ENCODE measurements at regions not wholly inside any gene's neighbourhood (a gene's known extent, or its start where the extent isn't known, plus 50 kb on each side); places are given as distances from the start of the nearest gene placed in this dataset.

DNA sequence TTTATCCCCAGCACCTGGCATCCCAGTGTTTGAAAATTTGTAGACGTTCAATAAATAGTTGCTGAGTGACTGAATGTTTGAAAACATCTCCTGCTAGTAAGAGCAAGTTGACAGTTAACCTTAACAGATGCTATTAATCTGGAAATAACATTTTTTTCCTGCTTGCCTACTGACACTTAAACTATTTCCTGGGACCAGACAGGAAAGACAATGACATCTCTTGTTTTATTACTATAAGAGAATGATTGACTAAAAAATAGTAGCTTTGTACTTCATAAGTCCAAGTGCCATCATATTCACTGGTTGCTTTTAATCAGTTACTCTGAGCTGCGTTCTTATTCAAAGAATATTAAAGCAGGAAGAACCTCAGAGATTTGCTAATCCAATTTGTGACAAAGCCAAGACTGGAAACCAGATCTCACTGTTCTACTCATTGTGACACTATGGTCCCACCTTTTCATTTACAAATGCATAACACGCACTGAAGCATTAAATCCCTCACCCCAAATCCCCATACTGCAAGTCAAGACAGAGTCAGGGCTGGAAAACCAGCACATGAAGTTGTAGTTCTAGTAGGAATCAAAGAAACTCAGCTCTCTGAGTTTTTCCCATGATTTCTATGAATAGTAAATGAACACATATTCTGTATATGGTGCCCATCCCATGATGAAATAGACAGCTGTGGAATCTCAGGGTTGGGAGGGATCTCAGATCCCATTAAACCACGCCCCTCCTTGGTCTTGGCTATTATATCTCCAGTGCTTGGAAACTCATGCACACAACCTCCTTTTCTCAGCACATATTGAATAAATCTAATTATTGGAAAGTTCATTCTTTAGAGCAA, 212.7 kb upstream of the P2RY1 start:
- in situ Hi-C loops (cut with MboI), result no loop called here
- Histone ChIP-seq H3K36me3 (ENCODE audit: control insufficient read depth in 2 of 2, insufficient read depth in 2 of 2, low read length in 1 of 2) (no peaks in the 10 kb centered on the region), H3K27me3 (replicated peaks in 1 of 2; ENCODE audit: control insufficient read depth in 2 of 2, insufficient read depth in 2 of 2, low read length in 1 of 2) (no peaks in the 10 kb centered on the region), H3K79me2 (ENCODE audit: control insufficient read depth, insufficient read depth, low read length) (no peaks in the 10 kb centered on the region), H3K4me2 (ENCODE audit: control insufficient read depth, insufficient read depth) (no peak overlapping the region), H3K9me3 (replicated peaks; ENCODE audit: control insufficient read depth, insufficient read depth, low read length) (no peaks in the 10 kb centered on the region), H3K4me3 (no peak overlapping the region), H3K27ac (ENCODE audit: control insufficient read depth, insufficient read depth) (no peak overlapping the region), H3K9ac (ENCODE audit: control insufficient read depth, insufficient read depth, low read length) (no peak overlapping the region), H4K20me1 (ENCODE audit: control insufficient read depth, insufficient read depth) (no peaks in the 10 kb centered on the region), H3K4me1 (ENCODE audit: control insufficient read depth, insufficient read depth, low read length) (no peaks in the 10 kb centered on the region), H2AFZ (ENCODE audit: control insufficient read depth, low read depth, low read length) (no peak overlapping the region)
- TF ChIP-seq STAT1 (conservative IDR thresholded peaks at IDR 0.05), result no peak
- no peak for TF ChIP-seq CHD4 (IDR thresholded peaks at IDR 0.05)
- no peak for TF ChIP-seq CREM (IDR thresholded peaks at IDR 0.05; ENCODE audit: low read depth)
- no peak for TF ChIP-seq BCL11A (IDR thresholded peaks at IDR 0.05; ENCODE audit: low read depth, low read length)
- TF ChIP-seq RUNX3 (IDR thresholded peaks at IDR 0.05; ENCODE audit: low read length), result no peak
- TF ChIP-seq, protein P1, sequence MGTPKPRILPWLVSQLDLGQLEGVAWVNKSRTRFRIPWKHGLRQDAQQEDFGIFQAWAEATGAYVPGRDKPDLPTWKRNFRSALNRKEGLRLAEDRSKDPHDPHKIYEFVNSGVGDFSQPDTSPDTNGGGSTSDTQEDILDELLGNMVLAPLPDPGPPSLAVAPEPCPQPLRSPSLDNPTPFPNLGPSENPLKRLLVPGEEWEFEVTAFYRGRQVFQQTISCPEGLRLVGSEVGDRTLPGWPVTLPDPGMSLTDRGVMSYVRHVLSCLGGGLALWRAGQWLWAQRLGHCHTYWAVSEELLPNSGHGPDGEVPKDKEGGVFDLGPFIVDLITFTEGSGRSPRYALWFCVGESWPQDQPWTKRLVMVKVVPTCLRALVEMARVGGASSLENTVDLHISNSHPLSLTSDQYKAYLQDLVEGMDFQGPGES (IDR thresholded peaks at IDR 0.05), result no peak
- no peak for TF ChIP-seq SMAD1 (IDR thresholded peaks at IDR 0.05; ENCODE audit: low read depth, partially characterized antibody)
- ATAC-seq, result no peak
- BruUV-seq (replicated peaks), result no TSS peak
- DNase-seq (ENCODE audit: low read depth, low spot score), result no peak
- CTCF ChIA-PET, result interaction anchor here (0.7 kb wide), 1 partner anchor 84 kb away, joined by 3 read pairs; no protein-coding TSS in a partner anchor
- RAD21 ChIA-PET (ENCODE audit: unreplicated experiment), result no interaction called here
- no peak for FAIRE-seq
- POLR2A ChIA-PET, result no interaction called here
- SMC1A ChIA-PET (ENCODE audit: uncharacterized antibody, unreplicated experiment), result interaction anchor here (1.5 kb wide), 1 partner anchor 26 kb away, joined by 4 read pairs; no protein-coding TSS in a partner anchor
- 15% methylated on average over 4 of the region's 4 CpGs for WGBS (ENCODE audit: insufficient coverage, insufficient replicate concordance, low lambda C conversion rate, missing lambda C conversion rate)
- intact Hi-C loops (cut with micrococcal nuclease; ENCODE audit: unreplicated experiment), result no loop called here

DNA sequence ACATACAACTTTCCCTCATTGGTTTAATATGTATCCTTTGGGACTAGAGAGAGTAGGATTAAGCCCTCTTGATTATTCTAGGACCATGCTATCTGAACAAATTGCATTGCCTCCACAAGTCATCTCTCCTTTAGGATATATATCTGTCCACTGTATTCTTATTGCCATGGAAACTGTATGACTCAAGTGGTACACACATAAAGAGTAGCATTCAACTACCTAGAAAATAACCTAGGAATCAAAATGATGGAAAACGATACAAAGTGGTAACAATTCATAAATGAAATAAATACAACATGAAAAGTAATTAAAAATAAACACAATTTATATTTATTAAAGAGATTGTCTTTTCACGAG, 212.1 kb upstream of the P2RY1 start:
- intact Hi-C loops (cut with micrococcal nuclease; ENCODE audit: unreplicated experiment), result no loop called here
- no peak overlapping the region for H3K27ac ChIP-seq (ENCODE audit: control insufficient read depth, insufficient read depth)
- H2AFZ ChIP-seq (ENCODE audit: control insufficient read depth, low read depth, low read length), result no peak overlapping the region
- ATAC-seq (no peak), FAIRE-seq (no peak), DNase-seq (ENCODE audit: low read depth, low spot score) (no peak)
- no peaks in the 10 kb centered on the region for H4K20me1 ChIP-seq (ENCODE audit: control insufficient read depth, insufficient read depth)
- no peak overlapping the region for H3K9ac ChIP-seq (ENCODE audit: control insufficient read depth, insufficient read depth, low read length)
- ChIA-PET SMC1A (ENCODE audit: uncharacterized antibody, unreplicated experiment) (no interaction called here), POLR2A (no interaction called here), CTCF (interaction anchor here (0.7 kb wide), 1 partner anchor 84 kb away, joined by 3 read pairs; no protein-coding TSS in a partner anchor), RAD21 (ENCODE audit: unreplicated experiment) (no interaction called here)
- WGBS (ENCODE audit: insufficient coverage, insufficient replicate concordance, low lambda C conversion rate, missing lambda C conversion rate), result 23% methylated on average over 2 of the region's 2 CpGs
- no peaks in the 10 kb centered on the region for H3K36me3 ChIP-seq (ENCODE audit: control insufficient read depth in 2 of 2, insufficient read depth in 2 of 2, low read length in 1 of 2)
- no peaks in the 10 kb centered on the region for H3K4me1 ChIP-seq (ENCODE audit: control insufficient read depth, insufficient read depth, low read length)
- no peaks in the 10 kb centered on the region for H3K79me2 ChIP-seq (ENCODE audit: control insufficient read depth, insufficient read depth, low read length)
- H3K4me3 ChIP-seq, result no peak overlapping the region
- H3K27me3 ChIP-seq (replicated peaks in 1 of 2; ENCODE audit: control insufficient read depth in 2 of 2, insufficient read depth in 2 of 2, low read length in 1 of 2), result no peaks in the 10 kb centered on the region
- BruUV-seq (replicated peaks), result no TSS peak
- no peak overlapping the region for H3K4me2 ChIP-seq (ENCODE audit: control insufficient read depth, insufficient read depth)
- no peaks in the 10 kb centered on the region for H3K9me3 ChIP-seq (replicated peaks; ENCODE audit: control insufficient read depth, insufficient read depth, low read length)
- in situ Hi-C loops (cut with MboI), result no loop called here
- TF ChIP-seq ZNF622 (IDR thresholded peaks at IDR 0.05) (no peak), STAT1 (conservative IDR thresholded peaks at IDR 0.05) (no peak), CREB1 (IDR thresholded peaks at IDR 0.05; ENCODE audit: low read depth) (no peak), NR2F1 (conservative IDR thresholded peaks at IDR 0.05) (no peak)
